SK-N-MC (cell line): ENCODE measurements at regions not wholly inside any gene's neighbourhood (a gene's known extent, or its start where the extent isn't known, plus 50 kb on each side); places are given as distances from the start of the nearest gene placed in this dataset.
"Not testable (repeated sequence)": the region's sequence is repeated elsewhere in the genome, so short reads cannot be mapped to it uniquely, and the experiment has no call there.

Experiments
- DNase-seq: peaks from one replicate; pipeline ENCODE4 v3.0.0-alpha.2; 2011; ENCODE audit warnings: low read depth, low spot score
- H3K27ac ChIP-seq: fragments of 200-600 bp; sonication (generic); 2 replicates; pipeline ENCODE4 v1.5.1; 2016; ENCODE audit warnings: mixed run types
- H3K36me3 ChIP-seq: fragments of 200-600 bp; sonication (generic); 2 replicates; pipeline ENCODE4 v1.6.1; 2017; ENCODE audit warnings: antibody characterized with exemption, low read length, mixed read lengths; ENCODE audit not compliant: insufficient read depth
- H3K4me3 ChIP-seq: fragments of 200-600 bp; sonication (generic); 2 replicates; pipeline ENCODE4 v1.5.1; 2016
- H3K9ac ChIP-seq: fragments of 200-600 bp; sonication (generic); 2 replicates; pipeline ENCODE4 v1.8.0; 2017; ENCODE audit warnings: mixed run types, mixed read lengths; ENCODE audit not compliant: insufficient read length
- H3K9me3 ChIP-seq: fragments of 200-600 bp; sonication (generic); 2 replicates; pipeline ENCODE4 v1.6.1; 2017; ENCODE audit warnings: low read depth, mild to moderate bottlenecking, antibody characterized with exemption, low read length, moderate library complexity, mixed read lengths
- EZH2 ChIP-seq: fragments of 200-600 bp; sonication (generic); IDR thresholded peaks from one replicate; pipeline ENCODE4 v1.6.1; 2017; ENCODE audit warnings: antibody characterized with exemption
- FOXP2 ChIP-seq: optimal IDR thresholded peaks from 2 replicates; pipeline ENCODE3; 2011; ENCODE audit warnings: mild to moderate bottlenecking, moderate library complexity; ENCODE audit not compliant: insufficient read depth; ENCODE audit errors: extremely low read length, control extremely low read depth
- POLR2AphosphoS5 ChIP-seq: IDR thresholded peaks from 2 replicates; pipeline ENCODE4 v1.6.1; 2012; ENCODE audit warnings: mild to moderate bottlenecking, low read depth, low read length, borderline replicate concordance

GRCh38 chr19:28066988-28067387 lies 1146.0 kb downstream of the UQCRFS1 start:
- DNase-seq: no peak
- no peak for TF ChIP-seq EZH2
- TF ChIP-seq FOXP2: no peak
- no peak for TF ChIP-seq POLR2AphosphoS5
- H3K36me3 ChIP-seq: no peaks in the 10 kb centered on the region
- H3K9ac ChIP-seq: no peak overlapping the region
- H3K27ac ChIP-seq: no peak overlapping the region
- no peaks in the 10 kb centered on the region for H3K9me3 ChIP-seq
- no peak overlapping the region for H3K4me3 ChIP-seq

- H3K4me3 ChIP-seq: no peak overlapping the region
- no peak overlapping the region for H3K27ac ChIP-seq
- TF ChIP-seq EZH2 (no peak), POLR2AphosphoS5 (no peak), FOXP2 (no peak)
- no peaks in the 10 kb centered on the region for H3K9me3 ChIP-seq
- H3K36me3 ChIP-seq: no peaks in the 10 kb centered on the region
- H3K9ac ChIP-seq: no peak overlapping the region
- DNase-seq: no peak
Measured at GRCh38 chr19:28066161-28066560, 1146.8 kb downstream of the UQCRFS1 start.

- TF ChIP-seq EZH2 (no peak), POLR2AphosphoS5 (no peak), FOXP2 (no peak)
- no peak for DNase-seq
- Histone ChIP-seq H3K36me3 (no peaks in the 10 kb centered on the region), H3K9ac (no peak overlapping the region), H3K27ac (no peak overlapping the region), H3K4me3 (no peak overlapping the region), H3K9me3 (no peaks in the 10 kb centered on the region)
Measured at GRCh38 chr19:28065026-28065425, 1147.9 kb downstream of the UQCRFS1 start.

GRCh38 chr19:28063702-28064101 lies 1149.2 kb downstream of the UQCRFS1 start:
- Histone ChIP-seq H3K9ac (no peak overlapping the region), H3K4me3 (no peak overlapping the region), H3K9me3 (no peaks in the 10 kb centered on the region), H3K27ac (no peak overlapping the region), H3K36me3 (no peaks in the 10 kb centered on the region)
- TF ChIP-seq EZH2 (no peak), FOXP2 (no peak), POLR2AphosphoS5 (no peak)
- DNase-seq: no peak

GRCh38 chr19:28061111-28061510 lies 1151.8 kb downstream of the UQCRFS1 start:
- TF ChIP-seq POLR2AphosphoS5 (no peak), FOXP2 (no peak), EZH2 (no peak)
- no peak overlapping the region for H3K9ac ChIP-seq

GRCh38 chr19:28057026-28057425 lies 1155.9 kb downstream of the UQCRFS1 start:
- not testable (repeated sequence) for H3K27ac ChIP-seq, H3K36me3 ChIP-seq, DNase-seq, H3K4me3 ChIP-seq, H3K9me3 ChIP-seq, H3K9ac ChIP-seq

More at GRCh38 chr19:28061111-28061510, 1151.8 kb downstream of the UQCRFS1 start:
- DNase-seq: no peak
- Histone ChIP-seq H3K27ac (no peak overlapping the region), H3K9me3 (no peaks in the 10 kb centered on the region), H3K4me3 (no peak overlapping the region), H3K36me3 (no peaks in the 10 kb centered on the region)

GRCh38 chr19:28051047-28051446 lies 1161.9 kb downstream of the UQCRFS1 start:
- Histone ChIP-seq H3K36me3 (no peaks in the 10 kb centered on the region), H3K9ac (no peak overlapping the region)
- TF ChIP-seq FOXP2 (no peak), POLR2AphosphoS5 (no peak), EZH2 (no peak)

GRCh38 chr19:28049875-28050274 lies 1163.1 kb downstream of the UQCRFS1 start:
- no peak overlapping the region for H3K27ac ChIP-seq
- no peaks in the 10 kb centered on the region for H3K36me3 ChIP-seq
- H3K4me3 ChIP-seq: no peak overlapping the region
- H3K9me3 ChIP-seq: no peaks in the 10 kb centered on the region
- H3K9ac ChIP-seq: no peak overlapping the region
- TF ChIP-seq EZH2: no peak
- TF ChIP-seq FOXP2: no peak
- TF ChIP-seq POLR2AphosphoS5: no peak
- no peak for DNase-seq

More at GRCh38 chr19:28051047-28051446, 1161.9 kb downstream of the UQCRFS1 start:
- DNase-seq: no peak
- Histone ChIP-seq H3K4me3 (no peak overlapping the region), H3K9me3 (no peaks in the 10 kb centered on the region), H3K27ac (no peak overlapping the region)

- no peaks in the 10 kb centered on the region for H3K36me3 ChIP-seq
- DNase-seq: no peak
- H3K9me3 ChIP-seq: no peaks in the 10 kb centered on the region
- no peak overlapping the region for H3K9ac ChIP-seq
- TF ChIP-seq FOXP2: no peak
- TF ChIP-seq EZH2: no peak
- TF ChIP-seq POLR2AphosphoS5: no peak
- no peak overlapping the region for H3K27ac ChIP-seq
- no peak overlapping the region for H3K4me3 ChIP-seq
Measured at GRCh38 chr19:28046932-28047331, 1166.0 kb downstream of the UQCRFS1 start.

- Histone ChIP-seq H3K36me3 (no peaks in the 10 kb centered on the region), H3K4me3 (no peak overlapping the region), H3K27ac (no peak overlapping the region), H3K9me3 (no peaks in the 10 kb centered on the region), H3K9ac (no peak overlapping the region)
- TF ChIP-seq POLR2AphosphoS5 (no peak), FOXP2 (no peak), EZH2 (no peak)
- DNase-seq: no peak
Measured at GRCh38 chr19:28045621-28046020, 1167.3 kb downstream of the UQCRFS1 start.
